Fibroblast of gingiva (primary cell): ENCODE measurements at regions not wholly inside any gene's neighbourhood (a gene's known extent, or its start where the extent isn't known, plus 50 kb on each side); places are given as distances from the start of the nearest gene placed in this dataset.
"Not testable (repeated sequence)": the region's sequence is repeated elsewhere in the genome, so short reads cannot be mapped to it uniquely, and the experiment has no call there.

ENCODE experiments used
- DNase-seq: peaks from one replicate; pipeline ENCODE4 v3.0.0-alpha.2; 2011; ENCODE audit warnings: low read depth

DNA sequence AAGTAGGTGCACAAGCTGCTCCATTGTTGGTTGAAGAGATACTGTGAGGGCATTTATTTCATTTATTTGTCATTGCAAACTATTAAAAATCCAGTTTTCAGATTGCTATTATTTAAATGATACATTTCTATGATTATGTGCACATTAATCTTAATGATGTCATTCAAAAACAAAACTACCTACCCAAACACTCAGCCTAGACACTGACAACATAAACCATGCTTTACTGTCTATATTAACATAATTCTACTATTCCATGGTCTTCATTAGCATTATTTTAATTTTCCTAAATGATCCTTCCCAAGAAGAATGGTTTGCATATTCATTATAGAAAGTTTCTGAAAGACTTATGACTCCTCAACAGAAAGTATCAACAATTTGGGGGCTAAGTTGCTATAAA is 813.0 kb upstream of the SLITRK5 start:
- DNase-seq = no peak

DNA sequence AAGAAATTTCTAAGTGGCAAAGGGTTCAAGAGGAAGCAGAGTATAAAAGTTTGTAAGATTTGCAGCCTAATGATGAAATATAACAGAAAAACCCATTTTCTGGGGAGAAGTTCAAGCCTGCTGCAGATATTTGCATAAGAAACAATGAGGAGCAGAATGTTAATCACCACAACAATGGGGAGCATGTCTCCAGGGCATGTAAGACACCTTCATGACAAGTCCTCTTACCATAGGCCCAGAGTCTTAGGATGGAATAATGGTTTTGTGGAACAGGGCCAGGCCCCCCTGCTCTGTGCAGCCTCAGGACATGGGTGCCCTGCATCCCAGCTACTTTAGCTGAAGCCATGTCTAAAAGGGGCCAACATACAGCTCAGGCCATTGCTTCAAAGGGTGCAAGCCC is 809.0 kb upstream of the SLITRK5 start:
- DNase-seq = no peak

DNA sequence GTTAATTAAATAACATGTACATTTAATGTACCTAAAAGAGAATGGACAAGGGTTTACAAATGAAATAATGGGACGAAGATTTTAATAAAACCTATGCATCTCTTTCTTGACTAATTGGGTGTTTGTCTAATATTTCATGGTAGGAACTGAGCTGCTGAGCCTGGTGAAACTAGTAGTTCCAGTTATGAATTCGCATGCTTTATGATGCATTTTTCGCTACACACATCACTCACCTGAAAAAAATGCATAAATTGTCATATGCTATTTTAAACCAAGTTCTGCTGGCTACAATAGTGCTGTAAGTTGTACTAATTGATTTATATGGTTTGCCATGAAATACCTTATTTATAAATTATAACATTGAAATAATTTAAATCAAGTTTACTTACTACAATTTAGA is 806.8 kb upstream of the SLITRK5 start:
- DNase-seq = no peak

DNA sequence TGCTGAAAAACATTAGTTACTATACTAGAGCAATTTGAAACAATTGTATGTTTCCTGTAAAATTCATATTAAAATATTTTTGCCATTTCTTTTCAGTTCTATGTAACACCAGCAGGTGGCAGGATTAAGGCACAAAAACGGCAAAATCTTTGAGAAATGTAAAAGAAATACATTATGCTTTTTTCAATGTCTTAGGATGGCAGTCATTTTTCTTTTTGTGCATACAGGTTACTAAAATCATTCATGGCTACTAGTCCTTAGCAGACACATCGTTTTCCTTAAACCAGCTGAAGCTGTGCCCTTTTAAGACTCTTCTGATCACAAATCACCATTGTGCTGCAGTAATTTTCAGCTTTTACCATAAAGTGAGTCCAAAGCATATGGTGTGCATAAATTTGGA is 800.7 kb upstream of the SLITRK5 start:
- DNase-seq = peak; percentile 4

DNA sequence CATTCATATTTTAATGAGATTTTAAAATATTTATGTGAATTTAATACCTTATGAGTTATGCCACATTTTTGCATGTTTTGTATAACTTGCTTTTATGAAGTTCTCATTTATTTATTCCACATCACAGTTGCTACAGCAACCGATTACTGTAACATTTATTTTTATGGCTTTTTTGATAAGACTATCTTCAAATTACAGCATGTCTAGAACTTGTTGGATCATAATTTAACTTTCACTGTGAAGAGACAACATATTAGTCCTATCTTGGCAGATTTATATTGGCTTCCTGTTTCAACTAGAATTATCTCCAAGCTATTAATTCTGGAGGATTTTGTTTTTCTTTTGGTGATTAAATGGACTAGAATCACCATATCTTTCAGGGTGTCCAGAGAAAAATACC is 793.7 kb upstream of the SLITRK5 start:
- DNase-seq = no peak

DNA sequence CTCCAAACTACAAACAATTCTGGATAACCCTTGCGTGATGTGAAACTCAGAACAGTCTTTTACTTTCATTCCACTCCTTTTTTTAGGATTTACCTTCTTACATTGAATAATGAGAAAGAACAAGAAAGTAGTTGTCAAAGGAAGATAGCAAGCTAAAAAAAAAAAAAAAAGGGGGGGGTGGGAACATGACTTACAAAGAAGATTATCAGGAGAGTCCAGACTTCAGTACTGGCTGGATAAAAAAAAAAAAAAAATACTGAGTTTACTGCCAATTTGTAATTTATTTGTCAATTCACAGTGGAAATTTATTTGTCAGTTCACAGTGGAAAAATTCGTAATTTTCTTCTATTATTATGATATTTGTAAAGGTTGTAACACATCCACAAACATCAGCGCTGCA is 792.4 kb upstream of the SLITRK5 start:
- DNase-seq = no peak

DNA sequence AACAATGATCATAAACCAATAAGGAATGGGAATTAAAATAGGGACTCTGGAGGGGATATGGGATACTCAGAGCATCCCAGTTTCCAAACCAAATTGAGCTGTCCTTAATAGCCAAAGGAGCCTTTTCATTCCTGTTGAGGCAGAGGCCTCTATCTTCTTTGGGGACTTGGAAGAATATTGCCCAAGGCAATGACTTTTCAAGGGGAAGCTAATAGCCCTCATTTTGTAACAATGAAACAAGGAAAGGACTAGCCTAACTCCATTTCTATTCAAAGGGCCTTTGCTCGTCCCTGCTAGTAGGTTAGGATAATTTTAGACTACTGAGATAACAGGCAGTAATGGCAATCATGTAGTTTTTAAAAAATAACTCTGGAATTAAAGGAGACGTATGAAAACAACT is 789.8 kb upstream of the SLITRK5 start:
- no peak for DNase-seq

DNA sequence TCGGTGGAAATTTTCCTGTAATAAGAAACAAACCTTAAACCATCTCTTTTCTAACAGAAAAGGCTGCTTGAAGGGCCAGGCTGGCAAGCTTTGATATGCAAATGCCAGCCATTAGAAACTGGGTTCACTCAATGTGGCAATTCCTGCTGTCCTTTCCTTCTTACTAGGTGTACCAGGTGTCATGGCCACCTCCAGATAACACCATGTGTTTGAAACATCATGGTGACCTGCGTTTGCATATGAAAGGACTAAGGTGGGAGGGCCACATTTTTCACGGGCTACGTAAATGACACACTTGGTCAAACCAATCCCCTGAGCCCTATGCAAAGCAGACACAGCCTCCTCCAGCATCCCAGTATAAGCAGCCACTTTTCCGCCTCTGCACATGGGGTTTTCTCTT is 789.1 kb upstream of the SLITRK5 start:
- DNase-seq = no peak

DNA sequence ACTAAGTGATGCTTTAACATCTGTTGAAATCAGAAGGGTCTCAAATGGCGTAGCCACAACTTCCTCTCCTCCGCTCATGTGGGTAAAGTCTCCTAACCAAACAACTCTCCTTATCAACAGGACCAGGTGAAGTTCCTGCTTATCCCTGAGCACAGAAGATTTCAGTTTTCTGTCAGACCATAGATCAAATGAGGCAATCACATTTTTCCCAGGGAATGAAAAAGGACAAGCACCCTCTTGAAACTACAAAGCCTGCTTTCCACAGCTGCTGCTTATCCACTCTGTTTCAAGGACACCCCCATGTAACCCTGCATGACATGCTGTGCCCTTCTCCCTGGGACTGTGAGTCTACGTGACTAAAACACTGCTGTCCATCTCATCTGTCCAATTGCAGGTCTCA is 788.3 kb upstream of the SLITRK5 start:
- DNase-seq = no peak

DNA sequence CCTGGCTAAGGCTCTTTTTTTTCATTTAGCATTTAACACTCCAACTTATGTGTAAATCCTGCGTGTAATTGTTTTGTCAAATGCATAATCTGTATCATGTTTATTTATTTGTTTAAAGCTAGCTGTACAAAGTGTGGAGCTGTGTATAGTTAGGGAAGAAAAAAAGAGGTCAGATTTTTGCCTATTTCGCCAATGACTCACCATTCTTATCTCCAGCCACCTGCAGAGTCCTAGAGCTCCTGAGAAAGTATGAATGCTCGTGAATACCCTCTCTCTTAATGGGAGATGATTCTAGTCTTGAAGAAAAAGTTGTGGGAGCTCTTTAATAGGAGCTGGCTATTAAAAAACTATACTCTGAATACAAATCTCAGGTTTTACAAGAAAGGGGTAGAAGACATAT is 778.8 kb upstream of the SLITRK5 start:
- no peak for DNase-seq

DNA sequence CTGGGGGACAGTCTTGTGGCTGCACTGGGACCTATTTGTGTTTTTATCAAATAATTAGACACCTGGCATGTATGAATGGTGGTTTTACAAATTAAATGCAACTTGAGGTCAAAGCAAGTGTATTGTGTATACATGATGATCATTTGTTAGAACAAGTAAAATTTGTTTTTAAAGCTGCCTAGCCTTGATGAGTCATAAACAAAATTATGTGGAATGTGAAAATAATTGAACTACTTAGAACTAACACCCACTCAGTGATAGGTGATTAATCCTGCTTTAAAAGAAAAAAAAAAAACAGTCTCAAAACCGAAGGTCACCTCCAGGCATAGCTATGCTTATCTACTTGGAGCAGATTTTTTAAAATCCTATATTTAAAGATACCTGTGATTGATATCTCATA is 770.3 kb upstream of the SLITRK5 start:
- DNase-seq = no peak

DNA sequence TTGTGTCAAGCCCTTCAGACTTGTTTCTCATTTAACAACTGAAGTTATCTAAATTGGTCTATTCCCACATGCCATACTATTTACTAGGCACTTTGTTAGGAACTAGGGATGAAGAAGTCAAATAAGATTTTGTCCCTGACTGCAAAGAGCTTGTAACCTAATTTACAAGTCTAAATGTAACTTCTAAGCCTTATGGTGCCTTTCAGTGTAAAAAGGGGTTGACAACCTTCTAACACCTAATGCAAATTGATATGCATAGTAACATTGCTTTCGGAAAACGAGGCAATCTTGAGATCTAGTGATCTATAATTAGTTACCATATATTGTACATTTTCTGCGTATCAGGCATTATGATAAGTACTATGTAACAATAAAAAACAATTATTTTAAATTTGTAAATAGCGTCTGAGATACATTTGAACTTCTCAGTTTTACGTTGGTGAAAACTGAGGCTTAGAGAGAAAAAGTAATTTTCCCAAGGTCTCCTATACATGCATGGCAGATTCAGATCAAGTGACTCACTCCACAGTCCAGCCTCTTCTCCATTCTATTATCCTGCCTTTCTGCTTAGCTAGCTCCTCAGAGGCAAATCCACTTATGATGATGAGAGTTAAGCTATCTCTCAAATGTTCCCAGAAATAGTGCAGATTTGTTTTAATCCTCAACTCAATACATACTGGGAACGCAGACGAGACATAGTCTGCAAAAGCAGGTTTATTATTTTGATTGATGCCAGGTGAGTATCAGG is 764.9 kb upstream of the SLITRK5 start:
- no peak for DNase-seq

DNA sequence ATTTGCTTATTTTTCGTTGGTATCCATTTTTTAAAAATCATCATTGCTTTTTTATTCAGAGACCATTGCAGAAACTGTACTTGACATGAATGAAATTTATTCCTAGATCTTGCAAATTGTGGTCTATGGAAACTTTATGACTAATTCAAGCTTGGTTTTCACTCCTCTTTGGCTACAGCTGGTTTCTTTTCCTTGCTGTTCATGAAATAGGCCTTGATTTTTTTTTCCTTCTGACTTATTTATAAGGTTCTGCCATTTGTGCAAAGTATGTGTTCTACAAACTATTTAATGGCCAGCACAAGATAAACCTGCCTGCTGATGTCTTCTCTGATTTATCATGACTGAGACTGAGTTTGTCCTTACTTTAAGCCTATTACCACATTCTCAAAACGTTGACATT is 764.0 kb upstream of the SLITRK5 start:
- no peak for DNase-seq

DNA sequence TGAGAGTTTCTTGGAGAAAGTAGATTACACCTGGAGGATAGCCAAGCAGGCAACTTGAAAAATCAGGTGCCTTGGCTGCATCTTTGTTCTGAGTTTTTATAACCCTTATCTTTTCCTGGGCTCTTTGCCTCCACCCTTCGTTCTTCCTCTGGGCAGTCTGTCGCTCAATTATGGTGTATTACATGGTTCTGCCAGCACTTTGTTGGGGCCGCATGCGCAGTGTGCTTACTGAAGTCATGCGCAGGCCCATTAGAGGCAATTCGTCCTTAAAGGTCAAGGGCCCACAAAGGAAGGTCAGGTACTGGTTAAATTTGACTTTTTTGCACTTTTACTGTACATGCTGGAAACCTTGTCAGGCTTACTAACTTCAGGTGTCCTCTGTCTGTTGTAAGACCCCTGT is 761.9 kb upstream of the SLITRK5 start:
- DNase-seq = no peak

DNA sequence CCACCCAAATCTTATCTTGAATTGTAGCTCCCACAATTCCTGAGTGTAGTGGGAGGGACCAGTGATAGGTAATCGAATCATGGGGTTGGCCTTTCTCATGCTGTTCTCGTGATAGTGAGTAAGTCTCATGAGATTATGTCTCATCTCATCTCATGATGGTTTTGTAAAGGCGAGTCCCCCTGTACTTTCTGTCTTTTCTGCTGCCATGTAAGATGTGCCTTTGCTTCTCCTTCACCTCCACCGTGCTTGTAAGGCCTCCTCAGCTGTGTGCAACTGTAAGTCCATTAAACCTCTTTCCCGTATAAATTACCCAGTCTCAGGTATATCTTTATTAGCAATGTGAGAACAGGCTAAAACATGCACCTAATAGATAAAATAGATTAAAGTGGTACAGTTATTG is 756.4 kb upstream of the SLITRK5 start:
- no peak for DNase-seq

DNA sequence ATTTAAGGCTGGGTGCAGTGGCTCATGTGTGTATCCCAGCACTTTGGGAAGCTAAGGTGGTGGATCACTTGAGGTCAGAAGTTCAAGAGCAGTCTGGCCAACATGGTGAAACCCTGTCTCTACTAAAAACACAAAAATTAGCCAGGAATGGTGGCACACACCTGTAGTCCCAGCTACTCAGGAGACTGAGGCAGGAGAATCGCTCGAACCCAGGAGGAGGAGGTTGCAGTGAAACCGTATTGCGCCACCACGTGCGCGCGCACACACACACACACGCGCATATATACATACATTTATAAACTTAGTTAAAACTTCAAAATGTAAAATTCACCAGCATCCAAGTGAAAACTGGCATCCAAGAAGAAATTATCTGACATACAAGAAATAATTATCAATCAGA is 753.7 kb upstream of the SLITRK5 start:
- DNase-seq = not testable (repeated sequence)

DNA sequence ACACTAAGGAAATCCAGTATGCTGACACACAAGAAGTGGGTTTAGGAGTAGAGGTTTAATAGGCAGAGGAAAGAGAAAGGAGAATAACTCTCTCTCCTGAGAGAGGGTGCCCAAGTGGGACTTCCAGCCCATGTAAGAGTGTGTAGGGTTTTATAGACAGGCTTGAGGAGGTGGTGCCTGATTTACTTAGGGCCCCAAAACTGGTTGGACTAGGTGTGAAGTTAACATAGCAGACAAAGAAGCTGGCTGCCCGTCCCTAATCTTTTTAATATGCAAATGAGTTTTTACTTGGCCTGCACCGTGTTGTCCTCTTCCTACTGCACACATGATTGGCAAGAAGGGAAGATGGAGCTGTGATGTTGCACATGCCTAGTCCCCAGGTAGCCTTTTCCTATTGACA is 752.5 kb upstream of the SLITRK5 start:
- DNase-seq = no peak

DNA sequence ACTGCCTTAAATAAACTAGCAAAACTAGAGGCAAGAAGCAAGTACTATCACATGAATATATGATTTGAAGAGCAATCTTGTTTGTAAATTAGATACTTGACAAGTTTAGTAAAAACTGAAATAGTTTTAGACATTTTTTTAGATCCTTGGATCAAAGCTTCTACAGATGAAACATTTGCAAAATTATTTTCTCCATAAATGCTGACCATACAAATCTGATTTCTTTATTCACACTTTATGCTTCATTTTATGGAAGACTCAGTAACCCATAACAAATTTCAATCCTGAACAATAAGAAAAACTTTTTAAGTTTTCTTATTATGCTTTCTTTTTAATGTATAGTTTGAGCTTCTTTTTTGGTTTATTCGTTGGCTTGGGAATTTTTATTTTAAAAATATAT is 750.2 kb upstream of the SLITRK5 start:
- DNase-seq = no peak

DNA sequence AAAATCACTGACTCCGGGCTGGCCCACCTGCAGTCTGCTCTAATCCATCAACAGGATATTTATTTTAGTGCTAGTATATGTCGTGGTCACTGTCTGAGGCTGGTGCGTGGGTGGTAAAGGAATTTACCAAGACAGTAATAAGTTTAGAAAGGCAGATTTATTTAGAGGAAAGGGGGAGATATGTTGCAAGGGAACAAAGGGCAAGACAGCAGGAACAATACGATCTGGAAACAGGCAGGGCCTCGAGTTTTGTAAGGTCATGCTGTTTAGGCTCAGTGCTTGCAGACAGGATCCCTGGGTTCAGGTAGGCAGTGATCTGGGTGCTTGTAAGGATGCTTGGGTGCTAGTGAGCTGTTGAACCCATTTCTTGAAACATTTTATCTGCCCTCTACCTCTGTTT is 748.2 kb upstream of the SLITRK5 start:
- no peak for DNase-seq

DNA sequence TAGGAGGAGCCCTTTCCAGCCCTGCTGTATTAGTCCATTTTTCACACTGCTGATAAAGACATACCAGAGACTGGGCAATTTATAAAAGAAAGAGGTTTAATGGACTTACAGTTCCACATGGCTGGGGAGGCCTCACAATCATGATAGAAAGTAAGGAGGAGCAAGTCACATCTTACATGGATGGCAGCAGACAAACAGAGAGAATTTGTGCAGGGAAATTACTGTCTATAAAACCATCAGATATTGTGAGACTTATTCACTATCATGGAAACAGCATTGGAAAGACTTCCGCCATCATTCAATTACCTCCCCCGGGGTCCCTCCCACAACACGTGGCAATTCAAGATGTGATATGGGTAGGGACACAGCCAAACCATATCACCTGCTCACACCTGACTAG is 744.3 kb upstream of the SLITRK5 start:
- DNase-seq = not testable (repeated sequence)

DNA sequence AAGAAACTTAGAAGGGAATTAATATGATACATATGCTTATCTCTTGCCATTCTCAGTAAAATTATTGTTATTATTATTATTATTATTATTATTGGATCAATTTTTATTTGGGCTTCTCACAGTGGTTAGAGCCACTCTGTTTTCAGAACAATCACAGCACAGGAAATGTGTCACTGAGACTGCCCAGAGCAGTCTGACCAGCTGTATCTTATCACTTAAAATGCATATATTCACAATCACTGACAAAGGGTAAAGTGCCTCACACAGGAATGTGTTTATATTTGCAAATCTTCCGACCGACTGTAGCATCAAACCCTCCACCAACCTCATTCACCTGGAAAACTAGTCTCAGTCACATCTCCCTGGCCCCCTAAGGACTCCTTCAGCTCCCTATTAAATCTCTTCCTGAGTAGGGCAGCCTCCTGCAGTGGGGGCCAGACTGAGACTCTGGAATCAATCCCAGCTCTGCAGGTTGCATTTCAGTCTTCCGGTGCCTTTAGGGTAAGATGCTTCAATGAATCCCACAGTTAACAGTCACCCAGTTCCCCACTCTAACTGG is 738.3 kb upstream of the SLITRK5 start:
- DNase-seq = no peak

DNA sequence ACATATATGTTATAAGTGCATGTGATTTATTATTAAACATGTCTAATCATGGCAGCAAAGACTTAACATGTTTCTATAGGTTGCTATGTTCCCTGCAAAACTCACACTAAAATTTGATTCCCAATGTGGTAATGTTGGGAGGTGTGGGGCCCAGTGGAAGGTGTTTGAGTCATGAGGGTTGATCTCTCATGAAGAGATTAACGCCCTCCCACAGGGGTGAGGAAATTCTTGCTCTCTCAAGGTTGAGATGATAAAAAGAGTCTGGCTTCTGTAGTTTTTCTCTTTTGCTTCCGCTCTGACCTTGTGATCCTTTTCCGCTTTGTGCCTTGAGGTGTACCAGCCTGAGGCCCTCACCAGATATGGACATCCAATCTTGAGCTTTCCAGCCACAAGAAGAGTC is 737.5 kb upstream of the SLITRK5 start:
- DNase-seq = no peak

DNA sequence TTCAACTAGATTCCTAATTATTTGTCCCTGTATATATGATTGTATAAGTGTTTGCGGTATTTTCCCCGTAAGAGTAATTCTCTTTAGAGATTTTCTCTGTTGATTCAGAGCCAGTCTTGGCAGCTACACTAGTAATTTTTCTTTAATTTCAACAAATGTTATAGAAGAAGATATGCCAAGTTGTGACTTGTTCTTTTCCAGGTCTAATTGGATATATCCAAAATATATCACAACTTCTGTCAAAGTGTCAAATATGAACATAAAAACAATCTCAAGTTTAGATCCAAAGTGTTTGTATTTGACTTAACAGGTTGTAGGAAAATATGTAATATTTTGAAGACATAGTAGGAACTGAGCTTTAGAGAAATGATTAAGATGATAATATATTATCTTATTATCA is 733.9 kb upstream of the SLITRK5 start:
- DNase-seq = no peak

DNA sequence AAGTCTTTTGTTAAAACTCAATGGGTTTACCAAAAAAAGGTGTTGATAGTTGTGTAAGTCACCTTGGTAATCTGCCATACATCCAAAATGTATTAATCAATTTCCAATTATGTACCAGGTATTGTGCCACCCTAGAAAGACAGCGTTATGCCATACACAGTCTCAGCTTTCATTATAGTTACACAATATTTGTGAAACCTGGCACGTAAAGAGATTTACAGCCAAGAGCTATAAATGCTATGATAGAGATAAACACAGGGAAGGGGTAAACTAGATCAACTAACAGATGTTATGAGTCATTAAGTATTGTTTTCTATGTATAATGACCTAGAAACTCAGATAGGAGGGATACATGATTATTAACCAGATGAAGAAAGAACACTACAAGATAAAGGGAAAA is 725.6 kb upstream of the SLITRK5 start:
- DNase-seq = peak; percentile 18
